ENCODE measurements at regions not wholly inside any gene's neighbourhood (a gene's known extent, or its start where the extent isn't known, plus 50 kb on each side); places are given as distances from the start of the nearest gene placed in this dataset.
A peak's percentile ranks its signal among the peaks of the same experiment; 100 is the strongest.

- Histone ChIP-seq H3K9me3 (no peaks in the 10 kb centered on the region), H3K4me3 (no peak overlapping the region), H3K4me1 (no peaks in the 10 kb centered on the region), H3K27me3 (no peaks in the 10 kb centered on the region), H4K20me1 (no peaks in the 10 kb centered on the region), H3K4me2 (no peak overlapping the region), H3K36me3 (no peaks in the 10 kb centered on the region), H3K27ac (no peak overlapping the region), H3K9ac (no peak overlapping the region)
- TF ChIP-seq Cebpa-rat (IDR thresholded peaks at IDR 0.05): peak; percentile 53; the same call in 1 of the 2 replicates
These were observed 1012.3 kb upstream of the PHF14 start for GRCh38 chr7:9961161-9961922.

DNA sequence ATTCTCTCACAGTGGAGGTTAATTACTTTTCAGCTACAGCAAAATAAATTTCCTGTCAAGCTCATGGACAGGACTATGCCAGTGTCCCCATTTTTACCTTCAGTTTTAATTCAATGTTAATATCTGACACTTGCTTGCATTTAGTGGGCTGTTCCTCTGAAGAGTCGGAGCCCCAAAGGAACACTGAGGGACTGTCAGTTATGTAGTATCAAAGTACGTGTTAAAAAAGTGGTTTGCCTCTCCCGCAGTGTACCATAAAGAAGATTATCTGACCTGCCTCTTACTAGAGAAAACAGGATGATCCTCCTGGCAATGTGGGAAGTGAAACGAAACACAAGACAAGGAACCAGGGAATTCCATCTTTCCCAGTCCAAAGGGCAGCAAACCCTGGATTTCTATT is 1010.9 kb upstream of the PHF14 start:
- no peak overlapping the region for H3K9ac ChIP-seq
- no peak overlapping the region for H3K4me2 ChIP-seq
- no peak for TF ChIP-seq Cebpa-rat (IDR thresholded peaks at IDR 0.05)
- no peaks in the 10 kb centered on the region for H4K20me1 ChIP-seq
- H3K36me3 ChIP-seq: no peaks in the 10 kb centered on the region
- no peaks in the 10 kb centered on the region for H3K4me1 ChIP-seq
- no peaks in the 10 kb centered on the region for H3K27me3 ChIP-seq
- H3K27ac ChIP-seq: no peak overlapping the region
- H3K4me3 ChIP-seq: no peak overlapping the region
- H3K9me3 ChIP-seq: no peaks in the 10 kb centered on the region

GRCh38 chr7:9978106-9979064 is 995.3 kb upstream of the PHF14 start:
- Histone ChIP-seq H3K36me3 (no peaks in the 10 kb centered on the region), H3K9me3 (no peaks in the 10 kb centered on the region), H4K20me1 (no peaks in the 10 kb centered on the region), H3K4me2 (peak overlapping the region; percentile 50), H3K27me3 (no peaks in the 10 kb centered on the region), H3K27ac (no peak overlapping the region), H3K4me3 (no peak overlapping the region), H3K4me1 (peaks cover 42% of the 10 kb centered on the region), H3K9ac (no peak overlapping the region)
- TF ChIP-seq Cebpa-rat (IDR thresholded peaks at IDR 0.05): no peak

DNA sequence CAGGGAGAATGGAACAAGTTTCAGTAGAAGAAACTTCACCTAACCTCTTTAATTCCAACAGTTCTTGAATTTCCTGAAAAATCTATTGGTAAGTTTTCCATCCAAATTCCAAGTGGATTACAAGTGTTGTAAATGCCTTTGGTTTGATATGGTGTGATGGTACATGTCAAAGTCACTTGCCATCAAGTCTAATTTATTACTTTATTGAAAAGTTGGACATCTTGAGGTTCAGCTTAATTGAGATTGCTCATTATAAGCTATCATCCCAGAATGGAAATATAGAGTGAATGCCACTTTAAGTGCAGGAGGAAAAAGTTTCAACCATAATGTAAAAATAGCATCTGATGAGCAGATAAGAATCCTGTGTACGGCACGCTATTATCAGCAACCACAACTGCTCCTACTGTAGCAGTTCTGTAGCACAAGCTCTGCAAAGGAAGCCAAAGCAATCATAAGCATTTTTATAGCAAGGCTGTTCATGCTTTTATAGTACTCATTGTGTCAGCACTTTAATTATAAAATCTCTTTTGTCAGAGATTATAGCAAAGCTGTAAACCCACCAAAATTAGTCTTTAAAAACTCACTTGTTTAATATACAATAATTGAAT is 991.8 kb upstream of the PHF14 start:
- H3K4me3 ChIP-seq: no peak overlapping the region
- H3K27me3 ChIP-seq: no peaks in the 10 kb centered on the region
- no peak overlapping the region for H3K27ac ChIP-seq
- H3K9ac ChIP-seq: no peak overlapping the region
- H3K36me3 ChIP-seq: no peaks in the 10 kb centered on the region
- peak overlapping the region; percentile 38 for H3K4me2 ChIP-seq
- no peaks in the 10 kb centered on the region for H4K20me1 ChIP-seq
- peaks cover 42% of the 10 kb centered on the region for H3K4me1 ChIP-seq
- no peak for TF ChIP-seq Cebpa-rat (IDR thresholded peaks at IDR 0.05)
- no peaks in the 10 kb centered on the region for H3K9me3 ChIP-seq

DNA sequence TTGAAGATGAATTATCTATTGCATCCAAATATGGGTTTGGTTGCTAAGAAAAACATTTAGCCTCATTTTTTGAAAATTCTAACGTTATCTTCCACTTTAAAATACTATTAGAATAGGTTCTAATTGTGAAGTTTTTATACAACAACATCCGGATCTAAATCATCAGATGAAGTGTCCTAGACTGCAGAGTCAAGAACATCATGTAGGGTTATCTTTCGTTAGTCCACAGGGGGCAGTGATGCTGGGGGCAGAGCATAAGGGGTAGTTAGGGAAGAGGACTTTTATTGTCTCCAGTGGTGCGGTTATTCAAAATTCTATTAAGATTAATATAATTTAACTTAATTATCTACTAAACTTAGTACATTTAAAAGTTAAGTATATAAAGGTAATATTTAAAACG is 990.6 kb upstream of the PHF14 start:
- no peak overlapping the region for H3K4me2 ChIP-seq
- no peaks in the 10 kb centered on the region for H3K27me3 ChIP-seq
- no peak overlapping the region for H3K9ac ChIP-seq
- no peak for TF ChIP-seq Cebpa-rat (IDR thresholded peaks at IDR 0.05)
- no peak overlapping the region for H3K27ac ChIP-seq
- H3K4me3 ChIP-seq: no peak overlapping the region
- H3K9me3 ChIP-seq: no peaks in the 10 kb centered on the region
- H3K36me3 ChIP-seq: no peaks in the 10 kb centered on the region
- H4K20me1 ChIP-seq: no peaks in the 10 kb centered on the region
- peaks cover 34% of the 10 kb centered on the region for H3K4me1 ChIP-seq

DNA sequence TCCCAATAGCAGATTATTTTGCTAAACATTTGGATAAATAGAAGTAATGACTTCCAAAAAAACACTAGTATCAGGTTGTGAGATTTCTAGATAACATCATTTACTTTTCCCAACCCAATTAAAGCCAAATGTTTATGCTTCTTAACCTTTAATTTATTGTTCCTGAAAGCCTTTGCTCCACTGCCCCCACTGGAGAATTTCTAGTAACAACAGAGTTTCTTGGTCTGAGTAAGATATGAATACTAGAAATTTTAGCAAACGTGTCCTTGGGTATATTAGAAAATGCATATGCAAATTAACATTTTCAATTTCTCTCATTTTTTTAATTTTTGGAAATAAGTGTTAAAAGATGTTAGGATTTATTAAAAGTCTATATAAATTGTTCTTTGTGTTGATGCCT is 958.0 kb upstream of the PHF14 start:
- Histone ChIP-seq H3K9ac (no peak overlapping the region), H4K20me1 (no peaks in the 10 kb centered on the region), H3K27me3 (no peaks in the 10 kb centered on the region), H3K4me2 (no peak overlapping the region), H3K4me1 (no peaks in the 10 kb centered on the region), H3K9me3 (peaks cover 17% of the 10 kb centered on the region), H3K27ac (no peak overlapping the region), H3K36me3 (no peaks in the 10 kb centered on the region), H3K4me3 (no peak overlapping the region)
- TF ChIP-seq Cebpa-rat (IDR thresholded peaks at IDR 0.05): no peak

DNA sequence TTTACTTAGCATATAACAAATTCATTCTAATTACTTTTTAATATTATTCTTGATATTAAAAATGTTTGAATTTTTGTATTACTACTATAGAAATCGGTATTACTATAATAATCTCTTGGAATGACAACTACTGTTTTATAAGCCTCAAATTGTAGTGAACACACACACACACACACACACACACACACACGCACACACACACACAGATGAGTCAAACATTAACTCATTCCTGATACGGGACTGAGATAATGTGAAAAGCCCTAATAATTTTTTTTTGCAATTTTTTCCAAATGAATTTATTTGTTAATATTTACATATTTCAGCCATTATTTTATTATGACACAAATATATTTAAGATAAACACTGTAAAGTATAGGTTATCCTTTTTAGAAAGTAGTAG is 951.2 kb upstream of the PHF14 start:
- no peaks in the 10 kb centered on the region for H3K36me3 ChIP-seq
- TF ChIP-seq Cebpa-rat (IDR thresholded peaks at IDR 0.05): no peak
- no peaks in the 10 kb centered on the region for H4K20me1 ChIP-seq
- H3K9ac ChIP-seq: no peak overlapping the region
- H3K4me2 ChIP-seq: no peak overlapping the region
- no peaks in the 10 kb centered on the region for H3K27me3 ChIP-seq
- no peaks in the 10 kb centered on the region for H3K9me3 ChIP-seq
- no peak overlapping the region for H3K4me3 ChIP-seq
- H3K4me1 ChIP-seq: no peaks in the 10 kb centered on the region
- H3K27ac ChIP-seq: no peak overlapping the region

- TF ChIP-seq Cebpa-rat (IDR thresholded peaks at IDR 0.05): no peak
- no peaks in the 10 kb centered on the region for H3K4me1 ChIP-seq
- no peaks in the 10 kb centered on the region for H3K9me3 ChIP-seq
- H3K4me3 ChIP-seq: no peak overlapping the region
- no peak overlapping the region for H3K27ac ChIP-seq
- no peaks in the 10 kb centered on the region for H4K20me1 ChIP-seq
- H3K9ac ChIP-seq: no peak overlapping the region
- no peaks in the 10 kb centered on the region for H3K36me3 ChIP-seq
- no peak overlapping the region for H3K4me2 ChIP-seq
- no peaks in the 10 kb centered on the region for H3K27me3 ChIP-seq
These were observed 950.7 kb upstream of the PHF14 start for GRCh38 chr7:10022957-10023356.

- H3K36me3 ChIP-seq: no peaks in the 10 kb centered on the region
- no peak overlapping the region for H3K27ac ChIP-seq
- no peaks in the 10 kb centered on the region for H4K20me1 ChIP-seq
- no peak overlapping the region for H3K4me3 ChIP-seq
- TF ChIP-seq Cebpa-rat (IDR thresholded peaks at IDR 0.05): no peak
- no peak overlapping the region for H3K4me2 ChIP-seq
- H3K9ac ChIP-seq: no peak overlapping the region
- H3K27me3 ChIP-seq: no peaks in the 10 kb centered on the region
- H3K9me3 ChIP-seq: no peaks in the 10 kb centered on the region
- H3K4me1 ChIP-seq: no peaks in the 10 kb centered on the region
These were observed 938.7 kb upstream of the PHF14 start for GRCh38 chr7:10034843-10035556.

All from BLaER1 (cell line).